Neural cell (in vitro differentiated cells): ENCODE measurements at regions not wholly inside any gene's neighbourhood (a gene's known extent, or its start where the extent isn't known, plus 50 kb on each side); places are given as distances from the start of the nearest gene placed in this dataset.
"Not testable (repeated sequence)": the region's sequence is repeated elsewhere in the genome, so short reads cannot be mapped to it uniquely, and the experiment has no call there.

Experiments
- H2AFZ ChIP-seq: fragments of 200-600, 300-800 bp; sonication (generic), shearing (Covaris generic); 2 replicates; pipeline ENCODE4 v1.6.0; 2014; ENCODE audit warnings: low read depth, mild to moderate bottlenecking, antibody characterized with exemption, low read length, moderate library complexity
- H3F3A ChIP-seq: fragments of 200-600 bp; shearing (Covaris generic); 2 replicates; pipeline ENCODE4 v1.6.1; 2016; ENCODE audit warnings: mild to moderate bottlenecking, moderate library complexity, mixed read lengths, antibody characterized with exemption, low read length; ENCODE audit not compliant: insufficient read depth, poor library complexity, severe bottlenecking
- H3K27ac ChIP-seq: fragments of 200-600, 300-800 bp; sonication (generic), shearing (Covaris generic); 2 replicates; pipeline ENCODE4 v1.5.1; 2014; ENCODE audit warnings: mild to moderate bottlenecking, low read length, moderate library complexity
- H3K27me3 ChIP-seq: fragments of 300-800, 200-600 bp; sonication (generic), shearing (Covaris generic); 2 replicates; pipeline ENCODE4 v1.6.0; 2014; ENCODE audit warnings: mild to moderate bottlenecking, low read depth, low read length, moderate library complexity; ENCODE audit not compliant: insufficient read depth
- H3K36me3 ChIP-seq: fragments of 300-800, 200-600 bp; sonication (generic), shearing (Covaris generic); 2 replicates; pipeline ENCODE4 v1.5.1; 2014; ENCODE audit warnings: mild to moderate bottlenecking, antibody characterized with exemption, low read length, moderate library complexity; ENCODE audit not compliant: insufficient read depth
- H3K4me2 ChIP-seq: fragments of 300-800, 200-600 bp; sonication (generic), shearing (Covaris generic); 2 replicates; pipeline ENCODE4 v1.6.0; 2014; ENCODE audit warnings: mild to moderate bottlenecking, low read length
- H3K4me3 ChIP-seq: fragments of 300-800, 200-600 bp; sonication (generic), shearing (Covaris generic); 2 replicates; pipeline ENCODE4 v1.5.1; 2014; ENCODE audit warnings: mild to moderate bottlenecking, low read length, moderate library complexity
- H3K79me2 ChIP-seq: fragments of 200-600 bp; shearing (Covaris generic); replicated peaks from 2 replicates; pipeline ENCODE4 v1.6.0; 2014; ENCODE audit warnings: mild to moderate bottlenecking, low read length, moderate library complexity; ENCODE audit not compliant: insufficient read depth
- H3K9ac ChIP-seq: fragments of 300-800, 200-600 bp; sonication (generic), shearing (Covaris generic); 2 replicates; pipeline ENCODE4 v1.6.1; 2016; ENCODE audit warnings: mild to moderate bottlenecking, low read length, mixed read lengths
- H3K9me2 ChIP-seq: fragments of 200-600 bp; shearing (Covaris generic); 2 replicates; pipeline ENCODE4 v1.6.1; 2016; ENCODE audit warnings: mild to moderate bottlenecking, low read length, mixed read lengths; ENCODE audit not compliant: insufficient read depth
- H3K9me3 ChIP-seq: fragments of 200-600, 300-800 bp; sonication (generic), shearing (Covaris generic); 2 replicates; pipeline ENCODE4 v1.6.1; 2016; ENCODE audit warnings: mild to moderate bottlenecking, mixed run types, low read length, moderate library complexity, mixed read lengths
- H4K20me1 ChIP-seq: fragments of 200-600 bp; shearing (Covaris generic); 2 replicates; pipeline ENCODE4 v1.6.1; 2016; ENCODE audit warnings: mild to moderate bottlenecking, mixed run types; ENCODE audit not compliant: insufficient read depth
- CTCF ChIP-seq: fragments of 450-650 bp; IDR thresholded peaks from 2 replicates; pipeline ENCODE4 v1.5.1; 2014; ENCODE audit warnings: antibody characterized with exemption, mild to moderate bottlenecking, moderate library complexity; ENCODE audit not compliant: poor library complexity, severe bottlenecking
- EP300 ChIP-seq: fragments of 450-650 bp; conservative IDR thresholded peaks from 2 replicates; pipeline ENCODE4 v1.6.1; 2014; ENCODE audit warnings: antibody characterized with exemption, mild to moderate bottlenecking, moderate library complexity; ENCODE audit not compliant: poor library complexity, severe bottlenecking
- EZH2 ChIP-seq: fragments of 200-600, 300-800 bp; shearing (Covaris generic), sonication (generic); IDR thresholded peaks from 2 replicates; pipeline ENCODE4 v1.6.1; 2014; ENCODE audit warnings: antibody characterized with exemption, low read length, borderline replicate concordance, mild to moderate bottlenecking; ENCODE audit not compliant: insufficient read depth, poor library complexity, severe bottlenecking
- MXI1 ChIP-seq: fragments of 450-650 bp; conservative IDR thresholded peaks from 2 replicates; pipeline ENCODE4 v1.6.1; 2014; ENCODE audit warnings: antibody characterized with exemption, mild to moderate bottlenecking; ENCODE audit not compliant: poor library complexity, severe bottlenecking
- POLR2AphosphoS5 ChIP-seq: IDR thresholded peaks from 2 replicates; pipeline ENCODE4 v1.6.1; 2012
- RAD21 ChIP-seq: fragments of 450-650 bp; conservative IDR thresholded peaks from 2 replicates; pipeline ENCODE4 v1.6.1; 2014; ENCODE audit warnings: antibody characterized with exemption, mild to moderate bottlenecking, moderate library complexity
- REST ChIP-seq: IDR thresholded peaks from 2 replicates; pipeline ENCODE4 v1.6.1; 2012; ENCODE audit warnings: borderline replicate concordance
- SMC3 ChIP-seq: fragments of 450-650 bp; conservative IDR thresholded peaks from 2 replicates; pipeline ENCODE4 v1.6.1; 2014; ENCODE audit warnings: antibody characterized with exemption, mild to moderate bottlenecking, moderate library complexity; ENCODE audit not compliant: poor library complexity
- TAF1 ChIP-seq: IDR thresholded peaks from 2 replicates; pipeline ENCODE4 v1.6.1; 2012; ENCODE audit warnings: low read depth

- no peak overlapping the region for H3K4me3 ChIP-seq
- no peak overlapping the region for H2AFZ ChIP-seq
- H3K36me3 ChIP-seq = no peaks in the 10 kb centered on the region
- H3K27ac ChIP-seq = no peak overlapping the region
- H4K20me1 ChIP-seq = no peaks in the 10 kb centered on the region
- TF ChIP-seq RAD21 (no peak), MXI1 (no peak), EZH2 (no peak), CTCF (no peak), EP300 (no peak), TAF1 (no peak), POLR2AphosphoS5 (no peak), REST (no peak), SMC3 (no peak)
- no peak overlapping the region for H3K4me2 ChIP-seq
- no peaks in the 10 kb centered on the region for H3K9me3 ChIP-seq
- H3K79me2 ChIP-seq = no peaks in the 10 kb centered on the region
- no peak overlapping the region for H3K9ac ChIP-seq
- no peaks in the 10 kb centered on the region for H3K27me3 ChIP-seq
- H3K9me2 ChIP-seq = no peaks in the 10 kb centered on the region
- H3F3A ChIP-seq = no peaks in the 10 kb centered on the region
Measured at GRCh38 chrX:122344816-122345215, 839.3 kb upstream of the GRIA3 start.

- TF ChIP-seq RAD21 (no peak), MXI1 (no peak), POLR2AphosphoS5 (no peak), SMC3 (no peak), EZH2 (no peak), CTCF (no peak), TAF1 (no peak)
- Histone ChIP-seq H4K20me1 (no peaks in the 10 kb centered on the region), H3K9ac (no peak overlapping the region), H3K4me2 (no peak overlapping the region), H3K27ac (no peak overlapping the region), H3K4me3 (no peak overlapping the region), H2AFZ (no peak overlapping the region), H3F3A (no peaks in the 10 kb centered on the region), H3K27me3 (no peaks in the 10 kb centered on the region), H3K79me2 (no peaks in the 10 kb centered on the region), H3K36me3 (no peaks in the 10 kb centered on the region), H3K9me2 (no peaks in the 10 kb centered on the region), H3K9me3 (no peaks in the 10 kb centered on the region)
Measured at GRCh38 chrX:122363112-122363795, 820.8 kb upstream of the GRIA3 start.

GRCh38 chrX:122375533-122375932 lies 808.5 kb upstream of the GRIA3 start:
- H3K27me3 ChIP-seq, H3K27ac ChIP-seq, H3K9ac ChIP-seq, H3K9me3 ChIP-seq, H2AFZ ChIP-seq, H3K79me2 ChIP-seq, H4K20me1 ChIP-seq, H3K36me3 ChIP-seq, H3F3A ChIP-seq, H3K4me3 ChIP-seq, H3K4me2 ChIP-seq, H3K9me2 ChIP-seq: not testable (repeated sequence)
